Endothelial cell of umbilical vein (primary cell): ENCODE measurements at regions not wholly inside any gene's neighbourhood (a gene's known extent, or its start where the extent isn't known, plus 50 kb on each side); places are given as distances from the start of the nearest gene placed in this dataset.

Source experiments
- BruUV-seq: library from RNA; stranded (reverse); fragments of 400-500 nt; replicated peaks from 2 replicates; lab custom pipeline; 2021; lab: Mats Ljungman, UMichigan
- CTCF ChIA-PET: fragments of 300-600, 350-600 bp; sonication (Branson Sonifier 250); formaldehyde crosslinking; loops from one replicate; lab custom pipeline; 2021; ENCODE audit warnings: antibody characterized with exemption, inconsistent platforms; lab: Charles Lee
- POLR2A ChIA-PET: fragments of 300-600, 350-600 bp; sonication (Branson Sonifier 250); formaldehyde crosslinking; loops from one replicate; lab custom pipeline; 2021; ENCODE audit warnings: antibody characterized with exemption, inconsistent platforms; lab: Charles Lee
- DNase-seq: peaks from one replicate; pipeline ENCODE4 v3.0.0-alpha.2; 2011; ENCODE audit warnings: low read depth, low spot score
- FAIRE-seq: peaks from 2 replicates; lab custom pipeline; 2011; peaks lifted over from hg19 to GRCh38; lab: Jason Lieb, UNC
- H2AFZ ChIP-seq: 2 replicates; pipeline ENCODE4 v1.6.0; 2012; ENCODE audit warnings: low read depth, low read length, control low read depth, inconsistent platforms
- H3K27ac ChIP-seq: 2 replicates; pipeline ENCODE4 v1.5.1; 2011; ENCODE audit warnings: low read depth, mild to moderate bottlenecking, control low read depth, low read length, moderate library complexity; ENCODE audit not compliant: insufficient read depth
- H3K27me3 ChIP-seq, 2 experiments: 2 replicates each; pipeline versions ENCODE4 v1.6.0 to v1.6.1; 2011; ENCODE audit warnings: low read length in 2 of 2, mixed read lengths in 1 of 2; ENCODE audit not compliant: control insufficient read depth in 2 of 2, insufficient read depth in 2 of 2
- H3K36me3 ChIP-seq, 2 experiments: 2 replicates in 1 of 2; 3 replicates in 1 of 2; pipeline ENCODE4 v1.5.1; 2011; ENCODE audit warnings: low read length in 2 of 2, mild to moderate bottlenecking in 1 of 2, moderate library complexity in 1 of 2; ENCODE audit not compliant: control insufficient read depth in 2 of 2, insufficient read depth in 2 of 2; ENCODE audit errors: extremely low read depth in 1 of 2
- H3K4me1 ChIP-seq: 3 replicates; pipeline ENCODE4 v1.5.1; 2011; ENCODE audit warnings: mild to moderate bottlenecking, low read length; ENCODE audit not compliant: control insufficient read depth, insufficient read depth; ENCODE audit errors: extremely low read depth
- H3K4me2 ChIP-seq: 2 replicates; pipeline ENCODE4 v1.6.1; 2011; ENCODE audit warnings: low read length, control low read depth, mixed read lengths; ENCODE audit not compliant: insufficient read depth
- H3K4me3 ChIP-seq, 3 experiments: fragments of 200-600 bp in 1 of 3; sonication (generic), shearing (Covaris generic) in 1 of 3; replicated peaks in 1 of 3; 2 replicates each; pipeline ENCODE4 v1.5.1; 2011 to 2016; ENCODE audit warnings: control low read depth in 3 of 3, low read length in 3 of 3, mild to moderate bottlenecking in 2 of 3, inconsistent platforms in 1 of 3, low read depth in 1 of 3, moderate library complexity in 1 of 3; ENCODE audit not compliant: insufficient read depth in 1 of 3
- H3K79me2 ChIP-seq: 2 replicates; pipeline ENCODE4 v1.6.0; 2012; ENCODE audit warnings: low read length, inconsistent platforms; ENCODE audit not compliant: control insufficient read depth, insufficient read depth
- H3K9ac ChIP-seq: replicated peaks from 2 replicates; pipeline ENCODE3; 2011; ENCODE audit warnings: low read length, control low read depth; ENCODE audit not compliant: insufficient read depth; ENCODE audit errors: extremely low read depth
- H3K9me1 ChIP-seq: replicated peaks from 3 replicates; pipeline ENCODE4 v1.6.0; 2011; ENCODE audit warnings: mild to moderate bottlenecking, low read length; ENCODE audit not compliant: control insufficient read depth, insufficient read depth; ENCODE audit errors: extremely low read depth
- H3K9me3 ChIP-seq: replicated peaks from 2 replicates; pipeline ENCODE4 v1.5.1; 2012; ENCODE audit warnings: low read length, inconsistent platforms; ENCODE audit not compliant: control insufficient read depth, insufficient read depth
- H4K20me1 ChIP-seq: replicated peaks from 2 replicates; pipeline ENCODE3; 2011; ENCODE audit warnings: mild to moderate bottlenecking, low read length; ENCODE audit not compliant: control insufficient read depth, insufficient read depth; ENCODE audit errors: extremely low read depth
- FOS ChIP-seq: IDR thresholded peaks from 2 replicates; pipeline ENCODE4 v1.6.1; 2011; ENCODE audit warnings: mild to moderate bottlenecking, low read length, moderate library complexity, borderline replicate concordance; ENCODE audit not compliant: insufficient read depth
- GATA2 ChIP-seq: IDR thresholded peaks from 2 replicates; pipeline ENCODE4 v1.7.0; 2011; ENCODE audit warnings: low read depth, mild to moderate bottlenecking, moderate library complexity, mixed read lengths, low read length; ENCODE audit not compliant: insufficient read length, insufficient read depth
- JUN ChIP-seq: IDR thresholded peaks from 2 replicates; pipeline ENCODE4 v1.6.1; 2011; ENCODE audit warnings: borderline replicate concordance, low read depth; ENCODE audit not compliant: insufficient read length, insufficient read depth
- MYC ChIP-seq: IDR thresholded peaks from one replicate; pipeline ENCODE4 v1.6.1; 2011; ENCODE audit warnings: mild to moderate bottlenecking, low read depth, low read length
- POLR2A ChIP-seq: IDR thresholded peaks from 2 replicates; pipeline ENCODE4 v1.6.1; 2012; ENCODE audit warnings: low read depth, mild to moderate bottlenecking, control low read depth, low read length
- POLR2AphosphoS5 ChIP-seq: IDR thresholded peaks from 2 replicates; pipeline ENCODE4 v1.6.1; 2012; ENCODE audit warnings: low read depth, mild to moderate bottlenecking, control low read depth, low read length, moderate library complexity; ENCODE audit not compliant: insufficient read depth
- dilution Hi-C: fragments of 300-500 bp; cut with MboI; formaldehyde crosslinking; loops from one replicate; pipeline ENCODE4 v1.15.0; 2019; ENCODE audit warnings: low sequenced_read_pairs; ENCODE audit not compliant: extremely low pct_ligation_motif_present
- intact Hi-C: fragments of 100-400 bp; cut with micrococcal nuclease; formaldehyde crosslinking; loops from one replicate; pipeline ENCODE4 v1.10.0; 2022
- TF ChIP-seq, protein P1 (sequence below), 2 donors: IDR thresholded peaks; 1 replicate in 1 of 2; 2 replicates in 1 of 2; pipeline ENCODE4 v1.5.1; 2011; ENCODE audit warnings: low read length in 2 of 2, mild to moderate bottlenecking in 2 of 2, moderate library complexity in 2 of 2, control low read depth in 1 of 2, inconsistent platforms in 1 of 2, low read depth in 1 of 2; ENCODE audit not compliant: insufficient read depth in 1 of 2; ENCODE audit errors: extremely low read depth in 1 of 2
- TF ChIP-seq, protein P2 (sequence below): IDR thresholded peaks from 2 replicates; pipeline ENCODE4 v1.6.1; 2011; ENCODE audit not compliant: insufficient read depth, insufficient read length

DNA sequence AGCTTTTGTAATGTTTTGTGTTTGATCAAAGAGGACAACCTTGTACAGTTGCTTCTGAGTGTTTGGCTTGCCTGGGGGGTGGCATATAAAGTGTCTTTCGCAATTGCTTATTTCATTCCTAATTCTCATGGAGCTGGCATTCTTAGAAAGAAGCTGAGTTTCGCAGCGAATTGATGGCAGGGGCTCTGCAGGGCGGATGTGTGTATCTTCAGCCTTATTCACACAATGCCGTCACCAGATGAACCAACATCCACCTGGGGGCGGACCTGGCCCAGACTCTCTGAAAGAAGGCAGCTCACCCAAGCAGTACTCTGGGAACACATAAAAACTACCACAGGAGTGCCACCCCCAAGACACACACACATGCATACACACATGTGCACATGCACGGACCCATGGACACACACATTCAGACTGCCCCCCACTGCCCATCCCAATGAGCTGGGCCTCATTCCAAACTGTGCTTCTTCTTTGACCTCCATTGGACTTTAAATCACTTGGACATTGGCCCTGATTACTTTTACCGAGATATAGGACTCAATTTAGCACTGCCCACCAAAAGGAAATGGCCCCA lies 55.4 kb upstream of the FOXQ1 start:
- ChIA-PET POLR2A (no interaction called here), CTCF (no interaction called here)
- BruUV-seq, result no TSS peak

More for the DNA sequence above, 55.4 kb upstream of the FOXQ1 start:
- Histone ChIP-seq H3K4me1 (no peaks in the 10 kb centered on the region), H2AFZ (no peak overlapping the region), H3K9ac (no peak overlapping the region), H3K9me1 (no peaks in the 10 kb centered on the region), H3K79me2 (no peaks in the 10 kb centered on the region), H3K4me2 (no peak overlapping the region), H3K27me3 (no peaks in the 10 kb centered on the region), H3K27ac (no peak overlapping the region), H3K4me3 (no peak overlapping the region), H4K20me1 (no peaks in the 10 kb centered on the region), H3K9me3 (no peaks in the 10 kb centered on the region), H3K36me3 (no peaks in the 10 kb centered on the region)
- intact Hi-C loops (no loop called here), dilution Hi-C loops (no loop called here)
- no peak for FAIRE-seq
- no peak for DNase-seq
- TF ChIP-seq GATA2 (no peak), FOS (no peak), JUN (no peak), MYC (no peak), POLR2AphosphoS5 (no peak), POLR2A (no peak)
- TF ChIP-seq, protein P1, sequence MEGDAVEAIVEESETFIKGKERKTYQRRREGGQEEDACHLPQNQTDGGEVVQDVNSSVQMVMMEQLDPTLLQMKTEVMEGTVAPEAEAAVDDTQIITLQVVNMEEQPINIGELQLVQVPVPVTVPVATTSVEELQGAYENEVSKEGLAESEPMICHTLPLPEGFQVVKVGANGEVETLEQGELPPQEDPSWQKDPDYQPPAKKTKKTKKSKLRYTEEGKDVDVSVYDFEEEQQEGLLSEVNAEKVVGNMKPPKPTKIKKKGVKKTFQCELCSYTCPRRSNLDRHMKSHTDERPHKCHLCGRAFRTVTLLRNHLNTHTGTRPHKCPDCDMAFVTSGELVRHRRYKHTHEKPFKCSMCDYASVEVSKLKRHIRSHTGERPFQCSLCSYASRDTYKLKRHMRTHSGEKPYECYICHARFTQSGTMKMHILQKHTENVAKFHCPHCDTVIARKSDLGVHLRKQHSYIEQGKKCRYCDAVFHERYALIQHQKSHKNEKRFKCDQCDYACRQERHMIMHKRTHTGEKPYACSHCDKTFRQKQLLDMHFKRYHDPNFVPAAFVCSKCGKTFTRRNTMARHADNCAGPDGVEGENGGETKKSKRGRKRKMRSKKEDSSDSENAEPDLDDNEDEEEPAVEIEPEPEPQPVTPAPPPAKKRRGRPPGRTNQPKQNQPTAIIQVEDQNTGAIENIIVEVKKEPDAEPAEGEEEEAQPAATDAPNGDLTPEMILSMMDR (IDR thresholded peaks at IDR 0.05; ENCODE audit: extremely low read depth in 1 of 2, insufficient read depth in 1 of 2, low read depth in 1 of 2, low read length in 2 of 2), result no peak
- TF ChIP-seq, protein P2, sequence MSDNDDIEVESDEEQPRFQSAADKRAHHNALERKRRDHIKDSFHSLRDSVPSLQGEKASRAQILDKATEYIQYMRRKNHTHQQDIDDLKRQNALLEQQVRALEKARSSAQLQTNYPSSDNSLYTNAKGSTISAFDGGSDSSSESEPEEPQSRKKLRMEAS, result no peak
